ENCODE measurements at regions not wholly inside any gene's neighbourhood (a gene's known extent, or its start where the extent isn't known, plus 50 kb on each side); places are given as distances from the start of the nearest gene placed in this dataset.

DNA sequence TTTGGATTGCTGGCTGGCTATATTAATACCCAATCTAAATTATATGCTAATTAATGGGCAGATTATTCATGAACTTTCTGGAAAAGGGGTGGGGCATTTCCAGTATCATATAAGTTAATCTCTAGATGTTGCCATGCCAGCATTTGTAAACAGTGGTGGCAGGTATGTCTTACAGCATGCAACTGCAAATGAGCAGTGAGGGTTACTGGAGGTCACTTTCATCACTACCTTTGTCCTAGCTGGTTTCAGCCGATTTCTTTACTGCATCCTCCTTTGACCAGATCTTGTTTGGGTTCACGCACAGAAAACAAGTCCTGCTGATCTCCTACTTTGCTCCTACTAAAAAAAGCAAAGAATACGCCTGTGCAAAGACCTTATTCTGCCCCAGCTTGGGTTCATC is 89.1 kb upstream of the USP47 start:
- TF ChIP-seq TOX (CRISPR knock-in tag; IDR thresholded peaks at IDR 0.05; ENCODE audit: borderline replicate concordance) (no peak), SNAI2 (CRISPR knock-in tag; IDR thresholded peaks at IDR 0.05) (no peak), ESRRG (CRISPR knock-in tag; IDR thresholded peaks at IDR 0.05) (no peak), TCF4 (CRISPR knock-in tag; IDR thresholded peaks at IDR 0.05; ENCODE audit: borderline replicate concordance) (no peak), ZFP3 (CRISPR knock-in tag; IDR thresholded peaks at IDR 0.05) (no peak)
- TF ChIP-seq, protein P1, sequence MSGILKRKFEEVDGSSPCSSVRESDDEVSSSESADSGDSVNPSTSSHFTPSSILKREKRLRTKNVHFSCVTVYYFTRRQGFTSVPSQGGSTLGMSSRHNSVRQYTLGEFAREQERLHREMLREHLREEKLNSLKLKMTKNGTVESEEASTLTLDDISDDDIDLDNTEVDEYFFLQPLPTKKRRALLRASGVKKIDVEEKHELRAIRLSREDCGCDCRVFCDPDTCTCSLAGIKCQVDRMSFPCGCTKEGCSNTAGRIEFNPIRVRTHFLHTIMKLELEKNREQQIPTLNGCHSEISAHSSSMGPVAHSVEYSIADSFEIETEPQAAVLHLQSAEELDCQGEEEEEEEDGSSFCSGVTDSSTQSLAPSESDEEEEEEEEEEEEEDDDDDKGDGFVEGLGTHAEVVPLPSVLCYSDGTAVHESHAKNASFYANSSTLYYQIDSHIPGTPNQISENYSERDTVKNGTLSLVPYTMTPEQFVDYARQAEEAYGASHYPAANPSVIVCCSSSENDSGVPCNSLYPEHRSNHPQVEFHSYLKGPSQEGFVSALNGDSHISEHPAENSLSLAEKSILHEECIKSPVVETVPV (CRISPR knock-in tag; IDR thresholded peaks at IDR 0.05) = no peak
- TF ChIP-seq, protein P2, sequence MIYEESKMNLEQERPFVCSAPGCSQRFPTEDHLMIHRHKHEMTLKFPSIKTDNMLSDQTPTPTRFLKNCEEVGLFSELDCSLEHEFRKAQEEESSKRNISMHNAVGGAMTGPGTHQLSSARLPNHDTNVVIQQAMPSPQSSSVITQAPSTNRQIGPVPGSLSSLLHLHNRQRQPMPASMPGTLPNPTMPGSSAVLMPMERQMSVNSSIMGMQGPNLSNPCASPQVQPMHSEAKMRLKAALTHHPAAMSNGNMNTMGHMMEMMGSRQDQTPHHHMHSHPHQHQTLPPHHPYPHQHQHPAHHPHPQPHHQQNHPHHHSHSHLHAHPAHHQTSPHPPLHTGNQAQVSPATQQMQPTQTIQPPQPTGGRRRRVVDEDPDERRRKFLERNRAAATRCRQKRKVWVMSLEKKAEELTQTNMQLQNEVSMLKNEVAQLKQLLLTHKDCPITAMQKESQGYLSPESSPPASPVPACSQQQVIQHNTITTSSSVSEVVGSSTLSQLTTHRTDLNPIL (CRISPR knock-in tag; IDR thresholded peaks at IDR 0.05; ENCODE audit: low read depth) = no peak
- ATAC-seq = no peak

GRCh38 chr11:11750017-11750878 is 91.5 kb upstream of the USP47 start:
- no peak for ATAC-seq
- TF ChIP-seq, protein P2 (CRISPR knock-in tag; IDR thresholded peaks at IDR 0.05; ENCODE audit: low read depth) = no peak
- TF ChIP-seq OSR1 (CRISPR knock-in tag; IDR thresholded peaks at IDR 0.05) (no peak), TCF4 (CRISPR knock-in tag; IDR thresholded peaks at IDR 0.05; ENCODE audit: borderline replicate concordance) (no peak), GLIS3 (CRISPR knock-in tag; IDR thresholded peaks at IDR 0.05) (no peak), ZC3H10 (CRISPR knock-in tag; IDR thresholded peaks at IDR 0.05) (no peak), SNAI2 (CRISPR knock-in tag; IDR thresholded peaks at IDR 0.05) (no peak), PPARA (CRISPR knock-in tag; IDR thresholded peaks at IDR 0.05; ENCODE audit: borderline replicate concordance) (no peak), ZFP3 (CRISPR knock-in tag; IDR thresholded peaks at IDR 0.05) (no peak), ESRRG (CRISPR knock-in tag; IDR thresholded peaks at IDR 0.05) (no peak), TSHZ2 (CRISPR knock-in tag; IDR thresholded peaks at IDR 0.05) (no peak), RARB (CRISPR knock-in tag; IDR thresholded peaks at IDR 0.05) (no peak), ARNTL (CRISPR knock-in tag; IDR thresholded peaks at IDR 0.05; ENCODE audit: borderline replicate concordance, low read depth) (no peak), BACH2 (CRISPR knock-in tag; IDR thresholded peaks at IDR 0.05; ENCODE audit: borderline replicate concordance) (no peak), ZNF70 (CRISPR knock-in tag; IDR thresholded peaks at IDR 0.05) (no peak), ZNF8 (CRISPR knock-in tag; IDR thresholded peaks at IDR 0.05) (no peak), ZNF565 (CRISPR knock-in tag; conservative IDR thresholded peaks at IDR 0.05; ENCODE audit: low read depth) (no peak)
- TF ChIP-seq, protein P3, sequence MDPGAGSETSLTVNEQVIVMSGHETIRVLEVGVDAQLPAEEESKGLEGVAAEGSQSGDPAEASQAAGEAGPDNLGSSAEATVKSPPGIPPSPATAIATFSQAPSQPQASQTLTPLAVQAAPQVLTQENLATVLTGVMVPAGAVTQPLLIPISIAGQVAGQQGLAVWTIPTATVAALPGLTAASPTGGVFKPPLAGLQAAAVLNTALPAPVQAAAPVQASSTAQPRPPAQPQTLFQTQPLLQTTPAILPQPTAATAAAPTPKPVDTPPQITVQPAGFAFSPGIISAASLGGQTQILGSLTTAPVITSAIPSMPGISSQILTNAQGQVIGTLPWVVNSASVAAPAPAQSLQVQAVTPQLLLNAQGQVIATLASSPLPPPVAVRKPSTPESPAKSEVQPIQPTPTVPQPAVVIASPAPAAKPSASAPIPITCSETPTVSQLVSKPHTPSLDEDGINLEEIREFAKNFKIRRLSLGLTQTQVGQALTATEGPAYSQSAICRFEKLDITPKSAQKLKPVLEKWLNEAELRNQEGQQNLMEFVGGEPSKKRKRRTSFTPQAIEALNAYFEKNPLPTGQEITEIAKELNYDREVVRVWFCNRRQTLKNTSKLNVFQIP (CRISPR knock-in tag; IDR thresholded peaks at IDR 0.05; ENCODE audit: borderline replicate concordance, low read depth) = no peak
- TF ChIP-seq, protein P1 (CRISPR knock-in tag; IDR thresholded peaks at IDR 0.05) = no peak
